HUDEP-2 (cell line): ENCODE measurements at regions not wholly inside any gene's neighbourhood (a gene's known extent, or its start where the extent isn't known, plus 50 kb on each side); places are given as distances from the start of the nearest gene placed in this dataset.

Experiments used
- DNase-seq, 76 experiments: peaks; one replicate each; lab custom pipeline; 2025; ENCODE audit not compliant: unreplicated experiment in 76 of 76; lab: John Stamatoyannopoulos, UW

DNA sequence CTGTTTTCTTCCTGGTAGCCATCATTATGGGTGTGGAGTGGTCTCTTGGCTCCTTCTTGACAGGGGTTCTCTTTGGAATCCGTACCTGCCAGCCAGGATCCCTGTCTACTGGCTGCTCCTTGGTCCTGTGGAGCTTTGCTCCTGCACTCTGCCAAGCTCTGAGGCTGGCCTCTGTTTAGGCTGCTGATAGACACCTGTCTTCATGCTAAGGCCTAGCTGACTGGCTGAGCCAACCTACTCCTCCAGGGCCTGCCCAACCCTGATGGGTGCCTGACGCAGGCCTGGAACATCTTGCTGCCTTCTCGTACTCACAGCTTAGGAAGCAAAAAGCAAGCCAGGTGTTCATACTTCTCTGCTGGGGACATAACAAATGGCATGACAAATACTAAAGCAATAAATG lies 333.6 kb upstream of the ZNF32 start:
- DNase-seq, result no peak

- no peak for DNase-seq
Measured at GRCh38 chr10:43981696-43982095, 333.0 kb upstream of the ZNF32 start.

DNA sequence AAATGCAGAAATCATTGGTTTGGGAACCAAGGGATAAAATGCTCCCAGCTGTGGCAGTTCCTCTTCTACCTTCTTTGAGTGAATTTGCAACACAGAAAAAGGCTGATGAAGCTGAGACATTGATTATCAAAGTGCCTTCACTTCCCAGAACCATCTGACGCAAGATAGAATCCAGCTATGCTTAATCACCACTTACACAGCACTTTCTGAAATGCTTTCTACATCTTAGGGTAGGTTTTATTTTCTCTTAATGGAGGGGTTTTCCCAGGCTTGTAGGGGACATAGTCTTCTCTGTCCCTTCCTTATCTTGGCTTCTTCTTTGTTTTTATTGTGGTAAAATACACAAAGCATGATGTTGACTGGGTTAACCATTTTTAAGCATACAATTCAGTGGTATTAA lies 332.6 kb upstream of the ZNF32 start:
- DNase-seq, result no peak

GRCh38 chr10:43980715-43981114 lies 332.0 kb upstream of the ZNF32 start:
- no peak for DNase-seq

DNA sequence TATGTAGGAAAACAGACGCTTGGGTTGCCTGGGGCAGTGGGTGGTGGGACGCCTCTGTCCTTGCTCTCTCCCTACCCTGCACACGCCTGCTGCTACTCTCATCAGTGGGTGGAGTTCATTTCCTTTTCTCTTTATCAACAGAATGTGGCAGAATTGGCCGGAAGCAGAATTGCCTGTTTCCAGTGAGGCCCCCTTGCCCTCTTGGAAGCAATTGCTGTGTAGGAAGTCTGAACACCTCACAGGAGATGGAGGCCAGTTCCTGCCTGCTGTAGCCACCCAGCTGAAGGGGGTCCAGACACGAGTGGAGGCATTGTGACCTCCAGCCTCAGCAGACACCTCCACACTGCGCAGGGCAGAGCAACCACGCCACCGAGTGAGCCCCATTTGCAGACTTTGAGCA lies 331.6 kb upstream of the ZNF32 start:
- DNase-seq, result peak in 1 of 76 experiments; percentile 1

- no peak for DNase-seq
Measured at GRCh38 chr10:43979551-43979950, 330.9 kb upstream of the ZNF32 start.

- DNase-seq, result no peak
Measured at GRCh38 chr10:43978936-43979335, 330.3 kb upstream of the ZNF32 start.

DNA sequence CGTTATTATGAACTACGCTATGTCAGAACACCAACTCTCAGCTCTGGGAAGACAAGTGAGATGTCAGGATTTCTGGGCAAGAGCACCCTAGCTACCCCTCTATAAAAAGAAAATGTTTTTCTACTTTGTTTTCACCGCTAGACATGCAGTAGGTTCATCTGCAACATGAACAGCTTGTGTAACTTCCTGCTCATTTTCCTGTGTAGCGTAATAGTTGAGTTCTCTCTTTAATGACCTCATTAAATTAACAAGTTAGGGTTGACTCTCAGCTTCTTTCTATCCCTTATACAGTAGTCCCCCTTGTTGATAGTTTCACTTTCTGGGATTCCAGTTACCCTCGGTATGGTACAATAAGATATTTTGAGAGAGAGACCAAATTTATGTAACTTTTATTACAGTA lies 329.4 kb upstream of the ZNF32 start:
- DNase-seq, result no peak

- DNase-seq, result no peak
Measured at GRCh38 chr10:43976292-43976691, 327.6 kb upstream of the ZNF32 start.

DNA sequence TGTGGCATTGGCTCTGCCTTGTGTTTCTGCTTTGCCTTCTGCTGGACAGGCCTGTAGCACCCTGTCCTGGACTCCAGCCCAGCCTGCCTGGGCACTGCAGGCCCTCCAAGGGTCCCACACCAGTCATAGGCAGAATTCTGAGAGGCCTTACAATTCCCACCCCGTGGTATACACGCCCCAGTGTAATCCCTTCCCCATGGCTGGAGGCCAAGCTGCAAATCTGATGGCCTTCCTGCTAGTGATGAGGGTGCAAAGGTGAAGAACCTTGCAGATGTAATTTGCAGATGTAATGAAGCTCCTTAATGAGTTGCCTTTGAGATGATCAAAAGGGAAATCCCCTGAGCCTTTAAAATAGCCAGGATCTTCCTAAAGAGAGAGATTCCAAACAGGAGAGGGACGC lies 325.1 kb upstream of the ZNF32 start:
- DNase-seq, result no peak

DNA sequence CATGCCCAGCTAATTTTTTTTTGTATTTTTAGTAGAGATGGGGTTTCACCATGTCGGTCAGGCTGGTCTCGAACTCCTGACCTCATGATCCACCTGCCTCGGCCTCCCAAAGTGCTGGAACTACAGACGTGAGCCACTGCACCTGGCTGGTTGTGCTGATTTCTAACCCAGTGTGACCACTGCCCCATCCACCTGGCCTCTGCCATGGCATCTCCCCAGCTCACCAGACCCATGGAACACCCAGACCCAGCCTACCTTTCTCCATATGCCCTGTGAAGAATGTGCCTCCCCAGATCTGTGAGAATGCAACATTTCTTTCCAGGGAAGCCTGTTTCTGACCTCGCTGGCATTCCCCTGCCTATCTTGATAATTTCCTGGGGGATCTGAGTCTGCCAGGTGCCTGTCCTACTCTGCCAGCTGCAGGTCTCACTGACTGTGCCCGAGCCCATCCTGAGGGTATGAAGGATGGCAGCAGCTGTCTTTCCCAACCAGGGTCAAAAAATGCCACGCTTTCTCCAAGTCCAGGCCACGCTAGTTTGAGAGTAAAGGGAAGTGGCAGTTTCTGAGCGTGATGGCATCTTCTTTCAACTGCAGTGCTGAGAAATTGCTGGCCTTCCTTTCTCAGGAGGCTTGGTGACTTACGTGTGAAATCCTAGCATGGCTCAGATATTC lies 324.4 kb upstream of the ZNF32 start:
- no peak for DNase-seq

DNA sequence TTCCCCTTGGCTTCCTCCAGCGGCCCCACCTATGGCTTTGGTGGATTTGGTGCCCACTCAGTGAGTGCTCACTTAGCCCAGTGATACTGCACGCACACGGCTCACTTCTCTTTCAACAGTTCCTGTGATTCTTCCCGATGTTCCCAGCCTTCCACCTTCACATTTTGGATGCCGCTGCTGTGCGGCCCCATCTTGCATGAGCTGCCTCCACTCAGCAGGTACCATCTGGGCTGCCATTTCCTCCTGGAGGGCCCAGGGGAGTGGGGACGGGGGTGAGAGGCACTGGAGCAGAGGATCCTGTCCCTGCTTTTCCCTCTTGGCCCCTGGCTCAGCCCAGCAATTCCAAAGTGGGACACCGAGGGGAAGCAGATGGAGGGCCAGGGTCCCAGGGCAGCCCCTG lies 323.3 kb upstream of the ZNF32 start:
- DNase-seq, result no peak

DNA sequence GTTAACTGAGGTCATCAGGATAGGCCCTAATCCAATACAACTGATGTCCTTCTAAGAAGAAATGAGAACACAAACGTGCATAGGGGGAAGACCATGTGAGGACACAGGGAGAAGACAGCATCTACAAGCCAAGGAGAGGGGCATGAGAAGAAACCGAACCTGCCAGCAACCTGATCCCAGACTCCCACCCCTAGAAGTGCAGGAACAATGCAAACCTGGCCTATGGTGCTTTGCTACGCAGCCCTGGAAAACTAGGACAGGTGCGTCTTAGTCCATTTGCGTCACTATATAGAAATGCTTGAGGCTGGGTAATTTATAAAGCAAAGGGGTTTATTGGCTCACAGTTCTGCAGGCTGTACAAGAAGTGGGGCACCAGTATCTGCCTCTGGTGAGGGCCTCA lies 322.6 kb upstream of the ZNF32 start:
- no peak for DNase-seq

DNA sequence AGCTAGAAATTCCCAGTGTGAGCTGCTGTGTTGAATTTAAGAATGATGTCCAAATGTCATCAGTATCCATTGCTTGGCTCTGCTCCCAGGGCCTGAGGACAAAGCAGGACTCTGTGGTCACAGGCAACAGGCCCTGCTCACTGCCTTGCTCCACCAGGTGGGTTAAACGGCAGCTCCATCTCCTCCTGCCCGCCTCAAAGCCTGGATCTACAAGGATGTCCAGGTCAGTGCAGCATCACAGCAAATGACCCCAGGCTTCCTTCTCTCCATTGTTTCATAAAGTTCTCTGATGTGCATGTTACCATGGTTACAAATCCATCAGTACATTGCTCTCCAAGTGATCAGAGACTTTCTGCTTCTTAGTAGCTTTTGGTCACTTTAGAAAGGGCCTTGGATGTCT lies 322.0 kb upstream of the ZNF32 start:
- DNase-seq, result no peak

DNA sequence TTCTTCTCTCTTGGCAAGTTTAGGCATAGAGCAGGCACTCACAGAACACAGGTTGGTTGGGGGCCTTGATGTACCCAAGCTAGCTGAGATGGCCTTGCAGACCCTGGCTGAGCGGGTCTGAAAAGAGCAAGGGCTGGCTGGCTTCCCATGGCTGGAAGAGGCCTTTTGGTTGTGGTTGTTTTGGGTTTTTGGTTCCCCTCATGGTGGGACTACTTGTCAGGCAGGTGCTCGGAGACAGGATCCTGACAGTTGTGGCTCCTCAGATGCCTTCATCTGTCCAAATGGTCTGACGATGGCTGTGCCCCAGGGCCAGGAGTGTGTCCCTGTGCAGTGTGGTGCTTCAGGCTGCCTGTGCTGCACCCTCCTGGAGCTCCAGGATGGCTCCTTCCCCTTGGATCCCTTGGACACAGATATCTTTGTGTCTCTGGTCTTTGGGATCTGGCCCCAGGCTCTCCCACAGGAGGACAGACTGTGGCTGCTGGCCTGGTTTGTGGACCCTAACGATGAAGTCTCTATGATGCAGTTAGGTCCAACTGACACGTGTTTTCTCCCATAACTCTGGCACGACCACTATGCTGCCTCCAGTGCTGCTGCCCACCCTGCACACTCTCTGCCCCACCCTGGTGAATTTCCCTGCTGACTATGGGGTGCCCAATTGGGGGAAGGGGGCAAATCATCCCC lies 321.5 kb upstream of the ZNF32 start:
- DNase-seq, result no peak

DNA sequence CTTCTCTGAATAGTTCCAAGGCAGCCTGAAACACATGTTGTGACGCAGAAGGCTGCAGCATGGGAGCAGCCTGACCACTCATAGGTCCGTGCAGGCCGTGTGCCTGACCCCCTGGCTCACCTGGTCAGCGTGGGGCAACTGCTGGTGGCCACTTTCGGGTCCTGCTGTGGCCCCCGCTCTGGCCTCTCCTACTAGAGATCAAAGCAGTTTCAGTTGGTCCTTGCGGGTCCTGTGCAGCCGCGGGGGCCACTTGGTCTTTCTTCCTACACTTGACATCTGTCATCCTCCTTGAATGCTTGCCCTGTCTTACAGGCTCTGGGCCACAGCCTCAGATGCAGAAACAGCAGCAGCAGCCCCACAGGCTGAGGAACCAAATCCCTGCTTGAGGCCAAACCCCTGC lies 320.8 kb upstream of the ZNF32 start:
- DNase-seq, result no peak

DNA sequence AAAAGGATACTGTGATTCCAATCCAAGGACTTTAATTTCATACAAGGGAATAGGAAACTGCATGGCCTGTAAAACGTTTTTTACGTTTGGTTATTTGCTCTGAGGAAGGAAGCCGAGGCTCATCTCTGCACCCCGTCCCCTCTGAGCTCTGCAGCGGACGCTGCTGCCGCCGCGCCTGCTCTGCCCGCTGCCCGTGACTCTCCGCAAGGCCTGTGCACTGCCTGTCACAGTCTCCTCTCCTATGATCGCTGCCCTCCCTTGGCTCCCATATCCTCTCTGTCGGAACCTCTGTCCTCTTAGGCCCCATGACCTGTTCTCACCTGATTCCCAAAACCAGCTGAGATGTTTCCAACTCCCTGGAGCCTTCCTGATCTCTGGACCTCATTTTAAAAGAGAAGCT lies 320.3 kb upstream of the ZNF32 start:
- no peak for DNase-seq

- DNase-seq, result no peak
Measured at GRCh38 chr10:43968076-43968475, 319.4 kb upstream of the ZNF32 start.

DNA sequence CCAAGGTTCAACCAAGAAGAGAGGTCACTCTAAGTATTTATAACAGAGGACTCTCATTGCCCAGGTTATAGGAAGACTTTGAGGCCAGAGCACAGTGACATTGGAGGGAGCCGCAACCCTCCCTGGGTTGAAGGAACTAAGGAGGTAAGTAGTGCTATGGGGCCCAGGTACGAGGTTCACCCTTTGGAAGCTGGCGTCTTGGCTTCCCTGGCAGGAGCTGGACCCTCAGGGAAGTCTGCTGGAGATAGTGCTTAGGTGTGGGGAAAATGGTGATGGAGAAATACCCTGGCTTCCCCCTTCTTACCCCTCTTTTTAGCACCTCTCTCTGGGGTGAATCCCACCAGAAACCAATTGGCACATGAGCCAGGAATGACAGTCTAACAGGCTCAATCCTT lies 317.9 kb upstream of the ZNF32 start:
- no peak for DNase-seq

DNA sequence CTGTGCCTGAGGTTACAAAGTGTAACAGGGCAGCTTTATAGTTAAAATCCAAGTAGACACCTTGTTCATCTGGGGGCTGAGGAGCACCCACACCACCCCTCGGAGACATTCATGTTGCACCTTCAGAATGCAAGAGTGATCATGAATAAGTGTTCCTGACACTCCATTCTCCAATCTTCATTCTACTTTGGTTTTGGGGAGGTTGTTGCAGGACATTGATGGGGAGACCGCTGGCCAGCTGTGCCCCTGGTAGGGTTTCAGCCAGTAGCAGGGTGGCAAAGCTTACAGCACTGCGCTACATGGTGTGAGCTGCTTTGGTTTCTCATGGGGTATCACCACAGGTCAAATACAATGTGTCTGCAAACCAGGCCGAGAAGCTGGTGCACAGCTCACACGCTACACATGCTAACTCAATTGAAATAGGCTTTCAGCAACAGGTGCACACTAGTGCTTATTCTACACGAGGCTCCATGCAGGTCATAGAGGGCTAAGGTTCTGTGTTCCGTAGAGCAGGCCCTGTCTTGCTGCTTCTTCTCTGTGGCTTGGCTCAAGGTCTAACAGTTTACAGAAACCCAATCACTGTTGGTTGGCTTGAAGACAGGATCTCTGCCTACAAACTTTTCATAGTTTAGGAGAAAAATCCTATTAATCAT lies 317.4 kb upstream of the ZNF32 start:
- no peak for DNase-seq

DNA sequence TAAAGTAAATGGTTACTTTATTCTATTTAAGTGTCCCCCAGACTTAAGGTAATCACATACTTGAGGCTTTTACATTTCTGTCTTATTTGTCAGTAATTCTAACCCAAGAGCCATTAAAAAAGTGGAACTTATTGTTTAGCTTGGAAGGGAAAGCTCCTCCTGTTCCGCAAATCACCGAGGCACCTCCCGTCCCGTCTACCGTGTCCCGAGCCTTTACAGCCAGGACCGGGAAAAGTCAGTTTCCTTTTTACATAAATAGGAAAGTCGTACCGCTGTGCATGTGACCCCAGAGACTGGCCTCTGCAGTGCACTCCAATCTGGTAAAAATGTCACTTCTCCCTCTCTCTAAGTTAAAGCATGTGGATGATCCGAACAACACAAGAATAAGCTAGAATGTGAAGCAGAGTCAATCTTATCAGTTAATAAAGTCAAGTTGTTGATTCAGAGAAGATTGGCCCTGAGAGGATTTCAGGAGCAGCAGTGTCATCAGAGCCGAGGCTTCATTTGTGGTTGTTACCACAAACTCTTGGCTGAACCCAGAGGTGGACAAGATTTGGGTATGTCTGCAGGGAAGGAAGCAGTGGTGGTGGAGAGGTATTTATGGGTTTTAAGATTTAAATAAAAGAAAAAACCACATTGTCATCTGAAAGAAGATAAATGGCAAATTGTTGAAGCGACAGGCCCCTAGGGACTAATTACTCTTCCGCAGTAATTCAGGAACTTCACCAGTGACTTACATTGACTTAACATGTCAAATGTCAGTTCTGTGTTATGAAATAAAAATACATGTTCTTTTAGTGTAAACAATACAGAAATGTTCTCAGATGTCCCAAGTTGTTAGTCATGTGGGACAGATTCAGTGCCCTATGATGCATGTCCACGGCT lies 316.6 kb upstream of the ZNF32 start:
- DNase-seq, result no peak
